ENCODE measurements at regions not wholly inside any gene's neighbourhood (a gene's known extent, or its start where the extent isn't known, plus 50 kb on each side); places are given as distances from the start of the nearest gene placed in this dataset.

DNA sequence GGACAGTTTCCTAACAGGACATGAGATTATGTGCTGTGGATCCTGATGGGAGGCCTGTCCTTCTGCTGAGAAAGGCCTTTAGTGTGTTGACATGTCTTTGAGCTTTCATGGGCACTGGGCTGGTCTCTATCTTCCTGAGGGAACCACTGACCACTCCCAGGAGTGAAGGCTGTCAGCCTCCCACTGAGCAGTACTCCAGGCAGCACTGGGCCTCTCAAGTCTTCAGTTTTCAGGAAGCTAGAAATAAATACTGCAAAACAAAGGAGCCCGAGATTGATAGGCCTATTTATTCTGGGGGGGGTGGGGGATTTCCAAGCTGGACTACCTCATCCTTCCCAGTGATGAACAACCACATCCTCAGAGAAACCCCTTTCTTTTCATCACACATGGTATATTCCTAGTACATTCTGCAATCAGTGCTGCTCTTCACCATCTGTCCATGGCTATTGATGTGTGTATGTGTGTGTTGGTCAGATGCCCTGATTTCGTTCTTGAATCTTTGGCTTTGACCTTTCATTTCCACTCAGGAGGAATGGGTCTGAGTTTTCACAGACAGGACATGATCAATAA, 180.9 kb upstream of the SPTLC3 start:
- TF ChIP-seq, protein P1, sequence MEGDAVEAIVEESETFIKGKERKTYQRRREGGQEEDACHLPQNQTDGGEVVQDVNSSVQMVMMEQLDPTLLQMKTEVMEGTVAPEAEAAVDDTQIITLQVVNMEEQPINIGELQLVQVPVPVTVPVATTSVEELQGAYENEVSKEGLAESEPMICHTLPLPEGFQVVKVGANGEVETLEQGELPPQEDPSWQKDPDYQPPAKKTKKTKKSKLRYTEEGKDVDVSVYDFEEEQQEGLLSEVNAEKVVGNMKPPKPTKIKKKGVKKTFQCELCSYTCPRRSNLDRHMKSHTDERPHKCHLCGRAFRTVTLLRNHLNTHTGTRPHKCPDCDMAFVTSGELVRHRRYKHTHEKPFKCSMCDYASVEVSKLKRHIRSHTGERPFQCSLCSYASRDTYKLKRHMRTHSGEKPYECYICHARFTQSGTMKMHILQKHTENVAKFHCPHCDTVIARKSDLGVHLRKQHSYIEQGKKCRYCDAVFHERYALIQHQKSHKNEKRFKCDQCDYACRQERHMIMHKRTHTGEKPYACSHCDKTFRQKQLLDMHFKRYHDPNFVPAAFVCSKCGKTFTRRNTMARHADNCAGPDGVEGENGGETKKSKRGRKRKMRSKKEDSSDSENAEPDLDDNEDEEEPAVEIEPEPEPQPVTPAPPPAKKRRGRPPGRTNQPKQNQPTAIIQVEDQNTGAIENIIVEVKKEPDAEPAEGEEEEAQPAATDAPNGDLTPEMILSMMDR (IDR thresholded peaks at IDR 0.05): no peak
- TF ChIP-seq EZH2 (IDR thresholded peaks at IDR 0.05; ENCODE audit: borderline replicate concordance, insufficient read depth, low read depth, low read length, poor library complexity, severe bottlenecking): no peak

Measured in B cell (primary cell).